ENCODE measurements at regions not wholly inside any gene's neighbourhood (a gene's known extent, or its start where the extent isn't known, plus 50 kb on each side); places are given as distances from the start of the nearest gene placed in this dataset.

- no peak for TF ChIP-seq CTCF (IDR thresholded peaks at IDR 0.05)
- TF ChIP-seq POLR2A (IDR thresholded peaks at IDR 0.05), result no peak
Observed at GRCh38 chr4:188201851-188202250, 62.6 kb downstream of the TRIML1 start.
